HG03457 (cell line): ENCODE measurements at regions not wholly inside any gene's neighbourhood (a gene's known extent, or its start where the extent isn't known, plus 50 kb on each side); places are given as distances from the start of the nearest gene placed in this dataset.

ENCODE experiments used
- ATAC-seq: cut with Tn5 transposase; IDR thresholded peaks from one replicate; pipeline ENCODE4 v1.9.1; 2021; ENCODE audit warnings: moderate number of reproducible peaks; ENCODE audit not compliant: unreplicated experiment

GRCh38 chr4:19372390-19372789 is 879.3 kb upstream of the SLIT2 start:
- ATAC-seq, result no peak

DNA sequence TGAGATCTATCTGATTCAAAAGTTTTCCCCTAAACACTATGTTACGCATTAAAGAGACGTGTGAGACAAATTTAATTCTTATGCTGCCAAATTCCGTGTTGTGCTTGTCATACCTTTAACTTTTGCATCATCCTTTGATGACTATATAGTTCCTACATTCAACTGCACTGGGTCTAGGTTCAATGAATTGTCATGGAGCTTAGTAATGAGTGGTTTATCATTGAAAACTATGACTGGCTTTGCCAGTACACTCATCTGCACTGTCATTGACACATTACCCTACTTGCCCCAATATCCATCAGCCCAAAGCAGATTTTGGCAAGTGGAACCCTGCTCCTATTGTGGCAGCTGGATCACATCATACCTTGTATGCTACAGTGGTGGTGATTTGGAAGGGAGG is 882.9 kb upstream of the SLIT2 start:
- ATAC-seq, result no peak

- no peak for ATAC-seq
Measured at GRCh38 chr4:19366916-19367315, 884.8 kb upstream of the SLIT2 start.

DNA sequence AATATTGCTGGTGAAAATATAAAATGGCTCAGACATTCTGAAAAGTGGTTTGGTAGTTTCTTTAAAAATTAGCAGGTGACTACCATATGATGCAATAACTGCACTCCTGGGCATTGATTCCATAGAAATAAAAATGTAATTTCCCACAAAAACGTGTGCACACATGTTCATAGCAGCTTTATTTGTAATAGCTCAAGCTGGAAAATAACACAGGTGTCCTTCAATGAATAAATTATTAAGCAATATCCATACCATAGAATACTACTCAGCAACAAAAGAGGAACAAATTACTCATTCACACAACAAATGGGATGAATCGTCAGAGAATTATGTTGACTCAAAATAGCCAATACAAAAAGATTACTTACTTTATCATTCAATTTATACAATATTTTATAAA is 893.7 kb upstream of the SLIT2 start:
- ATAC-seq, result no peak

- ATAC-seq, result no peak
Measured at GRCh38 chr4:19349416-19349815, 902.3 kb upstream of the SLIT2 start.

DNA sequence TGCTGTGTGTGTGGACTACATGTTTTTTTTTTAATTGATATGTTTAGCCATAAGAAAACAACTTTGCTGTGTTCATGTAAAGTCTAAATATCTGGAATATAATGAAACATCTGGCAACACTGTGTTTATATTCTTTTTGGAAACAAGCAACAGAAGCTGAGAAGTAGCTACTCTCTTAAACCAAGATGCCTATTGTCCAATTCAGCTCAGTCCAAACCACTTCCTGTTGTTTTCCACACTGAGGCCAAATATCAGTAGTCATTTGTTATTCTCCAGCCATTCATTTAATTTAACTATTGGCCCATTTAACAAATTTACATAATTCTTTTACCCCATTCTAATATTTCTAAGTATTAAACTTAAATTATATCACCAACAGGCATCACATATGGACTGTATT is 903.0 kb upstream of the SLIT2 start:
- no peak for ATAC-seq

DNA sequence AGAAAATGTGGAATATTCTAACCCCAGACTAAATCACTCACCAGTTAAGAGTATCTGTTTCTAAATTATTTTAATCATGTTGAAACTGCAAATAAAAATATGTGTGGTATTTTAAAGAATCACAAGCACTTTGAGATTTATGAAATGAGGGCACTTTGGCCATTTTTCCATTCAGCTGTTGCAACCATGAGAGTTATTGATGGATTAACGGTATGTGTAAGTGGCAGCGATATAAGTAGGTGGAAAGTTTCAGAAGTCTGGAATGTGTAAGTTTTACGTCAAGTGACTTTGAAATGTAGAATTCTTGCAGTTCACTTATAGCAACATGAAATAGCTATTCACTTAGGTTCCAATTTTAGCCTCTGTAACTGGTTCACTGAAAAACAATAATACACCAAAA is 905.1 kb upstream of the SLIT2 start:
- ATAC-seq, result no peak

- ATAC-seq, result no peak
Measured at GRCh38 chr4:19329631-19330030, 922.1 kb upstream of the SLIT2 start.

DNA sequence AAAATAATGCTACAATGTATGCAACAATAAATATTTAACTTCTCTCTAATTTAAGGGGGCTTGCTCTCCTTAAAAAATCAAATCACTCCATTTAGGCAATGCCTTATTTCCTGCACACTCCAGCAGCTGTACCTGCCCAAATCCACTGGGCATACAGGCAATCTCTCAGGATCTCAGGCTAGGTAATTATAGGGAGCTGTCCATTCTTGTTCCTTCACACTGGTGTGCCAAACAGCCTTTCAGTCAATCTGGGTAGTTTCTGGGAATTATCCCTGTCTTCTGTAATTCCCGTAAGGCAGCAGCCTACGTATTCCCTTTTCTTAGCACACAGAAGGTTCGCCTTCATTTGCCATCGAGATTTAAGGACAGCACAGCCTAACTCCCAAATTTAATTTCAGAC is 922.6 kb upstream of the SLIT2 start:
- ATAC-seq, result no peak

- ATAC-seq, result no peak
Measured at GRCh38 chr4:19327364-19327763, 924.3 kb upstream of the SLIT2 start.

DNA sequence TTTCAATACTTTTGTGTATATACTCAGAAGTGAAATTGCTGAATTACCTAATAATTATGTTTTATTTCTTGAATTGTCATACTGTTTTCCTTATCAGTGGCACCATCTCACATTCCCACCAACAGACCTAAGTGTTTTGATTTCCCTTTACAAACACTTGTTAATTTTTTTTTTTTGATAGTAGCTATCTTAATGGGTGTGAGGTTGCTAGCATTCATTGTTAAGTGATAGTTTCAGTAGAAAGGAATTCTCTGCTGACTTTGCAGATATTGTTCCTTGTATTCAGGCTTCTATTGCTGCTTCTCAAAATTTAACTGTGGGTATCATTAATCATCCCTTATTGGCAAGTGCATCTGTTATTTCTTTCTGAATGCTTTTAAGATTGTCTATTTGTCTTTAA is 927.5 kb upstream of the SLIT2 start:
- ATAC-seq, result no peak

GRCh38 chr4:19319607-19320006 is 932.1 kb upstream of the SLIT2 start:
- no peak for ATAC-seq

GRCh38 chr4:19317377-19317776 is 934.3 kb upstream of the SLIT2 start:
- no peak for ATAC-seq

DNA sequence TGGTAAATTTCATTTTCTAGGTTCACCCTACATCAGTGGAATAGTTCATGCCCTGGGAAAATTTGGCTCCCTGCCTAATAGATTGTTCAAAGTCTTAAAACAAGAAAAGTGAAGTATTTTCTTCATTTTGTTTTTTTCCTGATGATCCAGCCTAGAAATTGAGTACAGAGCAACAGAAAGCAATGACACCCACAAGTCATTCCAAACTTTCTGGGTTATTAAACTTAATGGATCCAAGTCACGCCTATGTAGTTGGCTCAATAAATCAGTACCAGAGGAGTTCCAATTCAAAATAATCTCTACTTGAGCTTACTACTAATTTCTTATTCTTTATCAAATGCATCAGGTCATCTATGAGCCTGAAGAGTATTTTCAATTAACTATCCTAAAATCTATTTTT is 937.6 kb upstream of the SLIT2 start:
- no peak for ATAC-seq

DNA sequence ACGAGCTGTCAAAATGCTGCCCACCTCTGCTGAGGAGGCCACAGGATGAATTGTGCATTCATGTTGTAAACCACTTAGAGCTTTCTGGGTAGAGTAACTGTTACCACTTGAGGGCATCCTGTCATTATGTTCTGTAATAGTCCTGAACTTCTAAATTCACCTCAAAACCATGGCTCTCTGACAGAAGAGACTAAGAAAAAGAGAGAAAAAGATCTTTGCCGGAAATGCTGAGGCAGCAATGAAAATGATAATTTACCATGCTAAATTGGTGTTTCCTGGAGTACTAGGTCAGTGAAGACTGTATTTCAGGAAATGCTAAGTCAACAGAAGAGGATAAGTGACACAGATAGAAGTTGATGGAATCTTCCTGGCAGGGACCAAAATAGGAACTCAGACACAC is 942.3 kb upstream of the SLIT2 start:
- no peak for ATAC-seq

DNA sequence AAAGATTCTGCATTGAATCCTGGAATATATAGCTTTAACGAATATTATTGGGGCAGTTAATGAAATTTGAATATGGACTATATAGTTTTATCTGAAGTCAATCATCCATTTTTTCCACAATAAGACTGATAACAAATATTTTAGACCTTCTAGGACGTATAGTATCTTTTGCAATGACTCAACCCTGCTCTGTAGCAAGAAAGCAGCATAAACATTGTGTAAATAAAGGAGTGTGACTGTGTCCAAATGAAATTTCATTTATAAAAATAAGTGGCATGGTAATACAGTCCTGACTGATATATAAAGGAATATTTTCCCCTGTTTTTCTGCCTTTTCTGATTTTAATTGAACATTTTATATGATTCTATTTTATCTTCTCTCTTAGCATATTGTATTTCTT is 947.7 kb upstream of the SLIT2 start:
- ATAC-seq, result no peak

DNA sequence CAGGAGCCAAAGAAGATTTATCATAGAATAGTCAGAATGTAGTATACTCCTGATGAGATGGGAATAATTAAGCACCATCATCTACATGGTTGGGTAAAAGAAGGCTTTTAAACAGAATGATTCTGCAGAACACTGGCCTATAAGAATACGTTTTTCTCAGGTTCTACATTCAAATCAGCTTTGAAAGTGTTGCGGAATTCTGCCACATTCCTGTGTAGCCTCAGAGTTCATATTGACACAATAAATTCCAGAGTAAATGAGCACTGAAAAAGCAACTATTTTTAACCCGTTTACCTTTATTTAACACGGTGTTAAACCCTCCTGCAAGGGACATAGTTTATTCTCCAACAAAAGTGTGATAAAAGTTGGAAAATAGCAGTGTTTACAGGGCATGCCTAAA is 950.2 kb upstream of the SLIT2 start:
- ATAC-seq, result no peak

DNA sequence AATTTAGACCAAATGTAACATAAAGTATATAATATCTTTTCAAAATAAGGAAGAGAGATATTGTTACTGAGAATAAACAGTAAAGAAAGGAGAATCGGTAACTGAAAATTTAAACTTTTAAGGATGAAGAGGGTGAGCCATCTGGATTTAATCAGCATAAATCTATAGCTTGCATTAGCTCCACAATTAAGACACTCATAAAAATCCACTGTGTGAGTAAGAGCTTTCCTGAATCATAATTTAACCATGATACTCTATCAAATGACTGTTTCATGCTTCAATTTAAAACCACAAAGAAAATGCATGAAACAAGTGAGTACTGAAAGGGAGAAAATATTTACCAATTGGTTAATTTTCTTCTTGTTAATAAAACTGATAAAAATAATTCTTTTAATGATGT is 951.5 kb upstream of the SLIT2 start:
- no peak for ATAC-seq

- no peak for ATAC-seq
Measured at GRCh38 chr4:19298998-19299397, 952.7 kb upstream of the SLIT2 start.

DNA sequence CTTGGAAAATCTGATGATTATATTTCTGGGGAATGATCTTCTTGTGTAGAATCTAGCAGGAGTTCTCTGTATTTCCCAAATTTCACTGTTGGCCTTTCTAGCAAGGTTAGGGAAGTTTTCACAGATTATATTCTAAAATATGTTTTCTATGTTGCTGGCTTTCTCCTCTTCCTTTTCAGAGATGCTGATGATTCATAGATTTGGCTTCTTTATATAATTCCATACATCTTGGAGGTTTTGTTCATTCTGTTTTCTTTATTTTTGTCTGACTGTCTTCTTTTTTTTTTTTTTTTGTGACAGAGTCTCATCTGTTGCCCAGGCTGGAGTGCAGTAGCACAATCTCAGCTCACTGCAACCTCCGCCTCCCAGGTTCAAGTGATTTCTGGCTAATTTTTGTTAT is 957.9 kb upstream of the SLIT2 start:
- ATAC-seq, result no peak

DNA sequence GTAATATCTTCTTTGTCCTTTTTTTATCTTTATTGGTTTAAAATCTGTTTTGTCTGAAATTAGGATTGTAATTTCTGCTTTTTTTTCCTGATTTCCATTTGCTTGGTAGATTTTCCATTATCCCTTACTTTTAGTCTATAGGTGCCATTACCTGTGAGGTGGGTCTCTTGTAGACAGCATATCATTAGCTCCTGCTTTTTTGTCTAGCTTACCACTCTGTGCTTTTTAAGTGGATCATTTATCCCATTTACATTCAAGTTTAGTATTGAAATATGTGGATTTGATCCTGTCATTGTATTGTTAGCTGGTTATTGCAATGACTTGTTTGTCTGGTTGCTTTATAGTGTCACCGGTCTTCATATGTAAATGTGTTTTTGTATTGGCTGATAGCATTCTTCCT is 958.6 kb upstream of the SLIT2 start:
- no peak for ATAC-seq

DNA sequence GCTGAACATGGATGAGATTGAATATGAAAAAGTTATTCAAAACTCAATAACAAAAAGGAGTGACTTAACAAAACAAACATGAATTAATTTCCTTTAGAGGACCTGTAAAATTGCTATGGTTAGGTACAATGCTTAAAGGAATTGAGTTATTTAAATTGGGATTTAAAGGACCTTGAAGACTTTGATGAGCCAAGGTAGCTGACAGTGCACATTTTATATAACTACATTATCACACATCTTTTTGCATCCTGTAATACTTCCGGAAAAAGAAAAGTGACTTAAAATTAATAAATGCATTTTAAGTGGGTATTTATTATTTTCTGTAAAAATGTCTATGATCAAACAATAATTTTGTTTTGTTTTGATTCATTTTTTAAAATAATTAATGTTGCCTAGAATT is 964.8 kb upstream of the SLIT2 start:
- no peak for ATAC-seq

DNA sequence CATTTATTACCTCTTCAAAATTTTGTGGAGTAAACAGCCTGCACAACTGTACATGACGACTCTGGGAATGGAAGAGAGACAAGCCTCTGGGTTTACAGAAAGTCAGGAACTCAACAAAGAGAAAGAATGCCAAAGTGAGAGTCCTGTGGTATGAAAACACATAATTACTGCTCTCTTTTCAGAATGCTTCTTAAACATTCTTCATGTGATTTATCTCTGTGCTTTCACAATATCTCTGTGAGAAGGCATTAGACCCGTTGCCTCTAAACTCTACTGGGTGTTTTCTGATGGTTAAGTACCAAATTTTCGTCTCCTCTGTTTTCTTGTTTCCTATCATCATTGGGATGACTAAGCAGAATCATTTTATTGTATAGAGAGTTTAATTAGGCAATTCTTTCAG is 966.6 kb upstream of the SLIT2 start:
- no peak for ATAC-seq

DNA sequence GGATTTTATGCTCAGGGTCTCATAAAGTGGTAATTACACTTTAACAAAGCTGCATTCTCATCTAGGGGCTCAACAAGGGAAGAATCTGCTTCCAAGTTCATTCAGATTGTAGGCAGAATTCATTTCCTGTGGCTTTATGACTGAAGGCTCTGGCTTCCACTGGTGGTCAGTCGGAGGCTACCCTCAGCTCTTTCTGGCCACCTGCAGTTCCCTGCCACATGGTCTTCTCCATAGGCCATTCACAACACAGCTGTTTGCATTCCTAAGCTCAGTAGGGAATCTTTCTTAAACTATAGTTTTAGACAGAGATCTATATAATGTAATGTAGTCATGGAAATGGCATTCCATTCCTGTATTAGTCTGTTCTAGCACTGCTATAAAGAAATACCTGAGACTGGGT is 973.0 kb upstream of the SLIT2 start:
- ATAC-seq, result no peak
